NCI-H187 (cell line): ENCODE measurements at regions not wholly inside any gene's neighbourhood (a gene's known extent, or its start where the extent isn't known, plus 50 kb on each side); places are given as distances from the start of the nearest gene placed in this dataset.

Source experiments
- DNase-seq, 2 experiments: peaks; one replicate each; lab custom pipeline; 2025; lab: John Stamatoyannopoulos, UW

- DNase-seq = peak; percentile 17 to 26
Measured at GRCh38 chr18:69216321-69216720, 184.4 kb upstream of the DOK6 start.

DNA sequence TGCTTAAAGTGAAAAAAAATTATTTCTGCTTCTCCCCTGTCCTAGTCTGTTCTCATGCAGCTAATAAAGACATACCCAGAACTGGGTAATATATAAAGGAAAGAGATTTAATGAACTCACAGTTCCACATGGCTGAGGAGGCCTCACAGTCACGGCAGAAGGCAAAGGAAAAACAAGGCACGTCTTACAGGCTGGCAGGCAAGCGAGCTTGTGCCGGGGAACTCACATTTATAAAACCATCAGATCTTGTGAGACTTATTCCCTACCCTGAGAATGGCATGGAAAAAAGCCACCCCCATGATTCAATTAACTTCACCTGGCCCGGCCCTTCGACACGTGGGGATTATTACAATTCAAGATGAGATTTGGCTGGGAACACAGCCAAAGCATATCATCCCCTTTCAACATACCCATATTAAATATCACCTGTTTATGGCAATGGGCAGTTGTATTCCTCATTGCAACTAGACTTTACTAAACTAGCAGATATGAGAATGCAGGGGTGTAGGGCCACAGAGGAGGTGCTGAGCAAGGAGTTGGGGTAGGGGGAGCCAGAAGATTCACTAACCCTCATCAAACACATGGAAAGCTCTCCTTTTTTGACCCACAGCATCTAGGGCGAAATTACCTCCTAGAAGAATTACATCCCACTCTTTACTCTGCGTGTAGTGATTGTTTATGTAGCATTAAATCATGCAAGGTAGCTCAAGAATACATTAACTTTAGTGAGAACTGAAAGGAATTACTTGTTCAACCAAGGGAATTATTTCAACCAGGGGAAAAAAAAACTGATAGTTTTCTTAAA is 183.3 kb upstream of the DOK6 start:
- peak; percentile 28 to 40 for DNase-seq

- DNase-seq = no peak
Measured at GRCh38 chr18:69220529-69220928, 180.2 kb upstream of the DOK6 start.

GRCh38 chr18:69222089-69222488 is 178.6 kb upstream of the DOK6 start:
- no peak for DNase-seq

DNA sequence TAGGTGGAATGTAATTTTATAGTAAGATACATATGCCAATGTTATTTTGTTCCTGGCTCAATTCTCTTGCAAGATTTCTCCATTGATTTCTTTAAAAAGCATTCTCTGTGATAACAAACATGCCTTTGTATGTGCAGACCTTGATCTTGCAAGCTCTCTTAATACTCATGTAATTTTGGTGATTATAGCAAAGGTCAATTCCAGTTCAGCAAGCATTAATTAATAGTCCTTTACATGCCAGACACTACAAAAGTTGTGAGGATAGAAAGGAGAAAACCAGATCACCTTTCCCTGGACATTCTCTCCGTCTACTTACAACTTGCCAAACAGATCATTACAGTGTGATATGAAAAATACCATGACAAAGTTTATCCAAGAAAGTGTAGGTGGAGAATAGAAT is 173.7 kb upstream of the DOK6 start:
- no peak for DNase-seq

GRCh38 chr18:69230204-69230603 is 170.5 kb upstream of the DOK6 start:
- DNase-seq = no peak

DNA sequence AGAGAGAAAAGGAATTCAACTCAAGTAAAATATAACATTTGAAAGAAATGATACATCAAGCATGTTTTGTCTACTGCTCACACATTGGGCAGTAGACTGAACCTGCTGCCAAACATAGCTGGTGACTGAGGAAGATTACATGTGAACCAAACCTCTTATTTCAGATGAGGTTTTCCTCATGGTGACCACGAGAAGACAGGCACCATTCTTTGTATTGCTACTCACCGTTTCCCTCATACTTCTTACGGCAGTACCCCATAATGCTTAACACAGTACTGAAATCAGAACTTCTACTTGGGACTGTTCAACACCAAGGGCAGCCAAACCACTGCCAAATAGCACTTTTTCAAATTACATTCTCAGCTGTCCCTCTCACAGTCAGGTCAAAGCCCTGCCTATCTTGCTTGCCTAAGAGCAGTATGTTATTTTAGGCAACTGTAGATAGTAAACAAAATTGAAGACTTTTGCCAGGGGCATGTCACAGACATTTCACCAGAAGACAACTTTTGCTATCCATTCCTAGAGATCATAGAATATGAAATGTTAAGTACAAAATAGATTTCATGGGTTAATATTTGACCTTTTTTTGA is 167.1 kb upstream of the DOK6 start:
- DNase-seq = no peak

GRCh38 chr18:69239849-69240674 is 160.6 kb upstream of the DOK6 start:
- no peak for DNase-seq

DNA sequence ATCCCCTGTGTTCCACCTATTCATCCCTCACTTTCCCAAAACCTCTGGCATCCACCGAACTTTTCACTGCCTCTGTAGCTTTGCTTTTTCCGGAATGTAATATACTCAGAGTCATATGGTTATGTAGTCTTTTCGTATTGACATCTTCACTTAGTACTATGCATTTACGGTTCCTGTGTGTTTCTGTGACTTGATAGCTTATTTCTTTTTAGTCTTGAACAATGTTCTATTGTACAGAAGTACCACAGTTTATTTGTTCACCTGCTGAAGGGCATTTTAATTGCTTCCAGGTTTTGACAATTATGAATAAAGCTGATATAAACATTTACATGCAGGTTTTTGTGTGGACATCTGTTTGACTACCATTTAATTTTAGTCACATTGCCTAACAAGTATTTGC is 154.7 kb upstream of the DOK6 start:
- no peak for DNase-seq

DNA sequence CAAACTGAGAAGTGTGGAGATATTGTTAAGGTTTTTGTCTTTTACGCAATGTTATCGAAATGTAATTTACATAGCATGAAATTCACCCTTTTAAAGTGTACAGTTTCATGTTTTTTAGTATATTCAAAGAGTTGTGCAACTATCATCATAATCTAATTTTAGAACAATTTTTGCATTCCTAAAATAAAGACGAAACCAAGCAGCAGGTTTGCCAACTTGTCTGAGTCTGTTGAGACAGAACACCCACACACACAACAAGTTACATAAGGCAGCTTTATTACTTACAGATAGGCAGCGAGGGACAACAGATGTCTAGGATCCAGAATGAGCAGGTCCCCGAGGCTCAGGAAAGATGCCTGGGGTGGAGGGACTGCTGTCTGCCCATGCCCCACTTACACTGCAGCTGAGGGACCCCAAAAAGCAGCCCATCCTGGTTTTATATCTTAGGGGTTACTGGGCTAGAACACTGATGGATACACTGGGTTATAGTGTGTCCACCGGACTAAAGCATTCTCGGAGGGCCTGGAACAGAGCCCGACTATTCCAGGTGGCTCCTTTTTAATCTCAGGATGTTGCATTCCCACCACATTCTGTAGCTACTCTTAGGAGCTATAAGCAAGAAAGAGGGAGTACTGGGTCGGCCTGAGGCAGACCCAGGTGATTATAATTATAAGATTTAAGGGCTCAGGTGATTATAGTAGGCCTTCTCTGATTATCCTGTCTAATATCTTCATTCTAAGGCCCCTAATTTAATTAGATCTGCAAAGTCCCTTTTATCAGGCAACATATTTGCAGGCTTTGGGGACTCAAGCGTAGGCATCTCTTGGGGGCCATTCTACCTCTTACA is 150.2 kb upstream of the DOK6 start:
- DNase-seq = no peak

DNA sequence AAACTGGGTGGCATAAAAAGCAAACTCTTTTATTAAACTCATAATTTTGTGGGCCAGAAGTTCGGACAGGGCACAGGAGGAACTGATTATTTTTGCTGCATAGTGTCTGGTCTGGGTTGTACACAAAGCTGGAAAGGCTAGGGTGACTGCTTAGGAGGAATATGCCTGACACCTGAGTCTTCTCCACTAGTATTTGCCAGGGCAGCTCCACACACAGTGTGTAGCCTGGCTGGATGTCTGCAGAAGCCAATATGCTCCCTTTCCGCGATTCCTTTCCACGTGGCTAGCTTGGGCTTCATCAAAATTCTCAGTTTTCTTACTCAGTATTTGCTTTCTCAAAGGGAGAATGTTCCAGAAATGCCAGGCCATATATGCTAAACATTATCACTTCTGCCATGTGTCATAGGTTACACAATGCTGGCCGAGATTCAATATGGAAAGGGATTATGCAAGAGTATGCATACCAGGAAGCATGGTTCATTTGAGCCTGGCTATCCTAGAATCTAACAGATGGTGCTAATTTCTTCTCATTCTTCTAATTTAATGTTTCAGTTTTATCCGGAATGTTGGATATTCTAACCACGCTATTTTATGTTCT is 142.7 kb upstream of the DOK6 start:
- no peak for DNase-seq

GRCh38 chr18:69259282-69259681 is 141.4 kb upstream of the DOK6 start:
- DNase-seq = no peak

DNA sequence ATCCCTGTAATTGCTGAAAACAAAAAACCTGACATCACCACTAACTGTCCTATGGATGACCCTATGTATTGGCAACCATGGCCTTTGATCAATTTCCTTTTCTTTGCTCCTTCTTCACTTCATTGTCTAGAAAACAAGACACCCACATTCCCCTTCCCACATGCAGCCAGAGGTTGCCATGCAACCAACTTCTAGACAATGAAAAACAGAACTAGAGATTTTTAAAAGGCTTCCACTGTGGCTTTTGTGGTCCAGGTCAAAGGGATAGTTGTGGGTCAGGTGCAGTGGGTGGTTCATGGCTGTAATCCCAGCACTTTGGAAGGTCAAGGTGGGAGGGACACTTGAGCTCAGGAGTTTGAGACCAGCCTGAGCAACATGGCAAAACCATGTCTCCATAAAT is 139.3 kb upstream of the DOK6 start:
- DNase-seq = no peak

DNA sequence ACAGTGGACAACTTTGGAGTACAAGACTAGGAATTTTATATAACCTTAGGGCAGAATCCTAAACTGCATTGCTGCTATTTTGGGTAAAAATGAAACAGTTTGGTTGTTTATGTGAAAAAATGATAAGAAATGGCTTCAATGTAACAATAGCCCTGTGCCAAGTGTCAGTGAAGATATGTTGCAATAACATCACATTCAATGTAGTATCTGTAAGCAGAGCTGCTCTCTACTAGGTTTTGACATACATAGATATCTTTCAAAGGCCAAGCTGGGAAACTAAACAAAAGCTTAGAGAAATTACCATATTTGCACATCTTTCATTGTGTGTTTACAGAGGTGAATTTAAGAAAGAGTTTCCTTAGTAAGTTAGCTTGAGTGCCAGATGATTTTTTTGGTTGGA is 135.0 kb upstream of the DOK6 start:
- DNase-seq = no peak

DNA sequence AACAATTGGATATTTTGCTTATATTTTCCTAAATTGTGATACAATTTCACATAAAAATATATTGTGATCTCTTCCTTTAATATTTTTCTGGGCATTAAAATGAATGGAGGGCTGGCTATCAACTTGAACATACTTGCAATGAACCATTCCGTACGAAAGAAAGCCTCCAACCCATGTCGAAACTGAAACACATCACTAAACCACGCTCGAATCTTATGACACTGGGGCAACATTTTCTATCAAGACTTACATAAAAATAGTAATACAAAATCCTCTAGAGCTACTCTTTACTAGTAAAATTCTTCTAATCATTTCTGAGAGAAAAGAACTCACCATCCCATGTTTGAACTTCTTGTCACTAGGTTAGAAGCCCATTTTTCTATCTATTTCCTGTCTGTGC is 132.8 kb upstream of the DOK6 start:
- no peak for DNase-seq

GRCh38 chr18:69282371-69282770 is 118.3 kb upstream of the DOK6 start:
- DNase-seq = no peak

- no peak for DNase-seq
Measured at GRCh38 chr18:69291044-69291443, 109.6 kb upstream of the DOK6 start.

DNA sequence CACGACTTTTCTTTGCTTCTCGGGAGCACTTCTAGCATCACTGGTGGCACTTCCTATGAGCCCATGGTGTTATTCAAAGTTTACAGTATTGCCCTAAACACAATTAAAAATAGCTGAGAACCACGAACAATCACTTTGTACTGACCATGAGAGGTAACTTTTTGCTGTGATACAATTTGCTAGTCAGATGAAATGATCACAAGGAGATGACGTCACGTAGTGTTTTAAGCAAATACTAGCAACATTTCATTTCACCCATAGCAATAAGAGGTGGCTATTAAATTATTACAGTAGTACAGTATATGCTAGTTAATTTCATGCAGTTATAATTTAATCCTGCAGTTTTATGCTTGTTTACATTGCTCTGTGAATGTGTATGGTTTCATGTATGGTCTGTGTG is 108.9 kb upstream of the DOK6 start:
- DNase-seq = no peak

DNA sequence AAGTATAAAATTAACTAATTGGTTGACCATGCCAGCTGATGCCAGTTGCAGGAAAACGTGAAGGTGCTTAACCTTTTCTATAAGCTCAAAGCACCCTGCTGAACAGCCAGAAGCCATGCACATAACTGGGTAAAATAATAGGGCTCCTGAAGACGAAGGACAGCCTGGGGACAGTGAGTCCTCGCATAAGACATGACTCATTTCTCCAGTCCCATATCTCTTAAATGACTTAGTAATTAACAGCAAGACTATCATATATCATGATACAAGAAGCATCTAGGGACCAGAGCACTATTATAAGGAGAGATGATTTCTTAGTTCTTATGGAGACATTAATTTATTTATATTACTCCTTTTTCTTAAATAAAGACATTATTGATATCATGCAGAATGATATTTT is 100.5 kb upstream of the DOK6 start:
- DNase-seq = no peak

GRCh38 chr18:69308619-69309018 is 92.1 kb upstream of the DOK6 start:
- no peak for DNase-seq

GRCh38 chr18:69326094-69326493 is 74.6 kb upstream of the DOK6 start:
- DNase-seq = no peak

DNA sequence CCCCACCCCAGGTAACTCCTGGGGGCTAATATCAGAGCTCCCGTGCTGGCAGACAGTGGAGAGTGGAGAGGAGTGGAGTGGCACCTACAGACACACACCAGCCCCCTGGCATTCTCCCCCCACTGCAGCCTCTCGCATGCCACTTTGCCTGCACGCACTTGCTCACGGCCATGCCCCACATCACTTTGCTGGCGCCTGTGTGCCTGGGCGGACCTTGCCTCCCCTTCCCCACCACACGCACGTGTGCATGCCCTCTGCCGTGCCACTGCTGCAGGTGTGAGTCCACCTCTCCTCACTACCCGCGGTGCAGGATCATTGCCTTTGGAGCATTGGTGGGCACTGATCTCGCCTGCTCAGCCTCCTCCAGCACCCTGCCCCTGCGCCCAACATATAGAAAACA is 72.6 kb upstream of the DOK6 start:
- no peak for DNase-seq
